Subcutaneous abdominal adipose tissue (tissue), 5 donors: ENCODE measurements at regions not wholly inside any gene's neighbourhood (a gene's known extent, or its start where the extent isn't known, plus 50 kb on each side); places are given as distances from the start of the nearest gene placed in this dataset.

Experiments used
- H3K27ac ChIP-seq: one replicate; pipeline ENCODE4 v1.7.0; 2013; ENCODE audit warnings: low read depth, mild to moderate bottlenecking, inconsistent platforms, low read length, moderate library complexity
- H3K27me3 ChIP-seq, 5 donors: one replicate each; pipeline ENCODE4 v1.7.0; 2013; ENCODE audit warnings: low read length in 5 of 5, inconsistent platforms in 1 of 5; ENCODE audit not compliant: control insufficient read depth in 5 of 5, insufficient read depth in 4 of 5
- H3K36me3 ChIP-seq, 5 donors: one replicate each; pipeline ENCODE4 v1.7.0; 2013; ENCODE audit warnings: low read length in 5 of 5; ENCODE audit not compliant: control insufficient read depth in 5 of 5, insufficient read depth in 5 of 5
- H3K4me1 ChIP-seq, 5 donors: one replicate each; pipeline ENCODE4 v1.7.0; 2013; ENCODE audit warnings: low read length in 5 of 5, mild to moderate bottlenecking in 3 of 5, moderate library complexity in 1 of 5; ENCODE audit not compliant: control insufficient read depth in 5 of 5, insufficient read depth in 5 of 5
- H3K4me3 ChIP-seq, 5 donors: one replicate each; pipeline ENCODE4 v1.7.0; 2013; ENCODE audit warnings: low read length in 5 of 5, low read depth in 1 of 5
- H3K9ac ChIP-seq, 5 donors: one replicate each; pipeline ENCODE4 v1.7.0; 2013; ENCODE audit warnings: low read length in 5 of 5, mild to moderate bottlenecking in 4 of 5, moderate library complexity in 3 of 5
- H3K9me3 ChIP-seq, 5 donors: one replicate each; pipeline ENCODE4 v1.7.0; 2013; ENCODE audit warnings: low read length in 5 of 5; ENCODE audit not compliant: control insufficient read depth in 5 of 5
- donor health status: healthy.
- donor health status: healthy.
- donor health status: healthy.
- donor health status: healthy.
- donor health status: healthy.

DNA sequence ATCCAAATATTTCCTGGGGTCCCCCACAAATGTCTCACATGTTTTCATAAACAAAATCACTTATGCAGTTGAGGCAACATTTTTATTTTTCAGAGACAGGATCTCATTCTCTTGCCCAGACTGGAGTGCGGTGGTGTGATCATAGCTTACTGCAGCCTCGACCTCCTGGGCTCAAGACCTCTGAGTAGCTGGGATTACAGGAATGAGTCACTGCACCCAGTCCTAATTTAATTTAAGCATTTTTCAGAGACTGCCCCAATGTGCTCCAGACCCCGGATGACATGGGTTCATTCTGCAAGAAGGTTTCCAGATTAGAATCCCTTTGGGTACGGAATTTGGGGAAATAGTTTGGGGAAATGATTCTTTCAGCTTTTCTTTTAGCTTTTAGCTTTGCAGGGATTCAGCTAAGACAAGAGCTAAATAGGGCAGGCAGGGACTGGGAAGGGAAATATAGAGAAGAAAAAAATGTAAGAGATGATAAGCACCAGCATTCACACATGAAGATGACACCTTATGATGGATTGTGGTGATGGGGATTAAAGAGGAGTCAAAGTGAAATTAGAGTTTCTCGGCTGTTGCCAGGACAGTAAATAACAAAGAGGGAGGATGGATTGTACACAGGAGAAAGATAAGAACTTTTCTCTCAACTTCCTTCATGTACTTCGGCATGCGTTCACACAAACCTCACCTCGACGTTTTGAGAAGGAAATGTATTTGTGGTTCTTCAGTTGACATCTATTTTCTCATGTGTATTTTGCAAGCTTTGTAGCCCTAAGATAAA, 169.4 kb upstream of the TAB2 start:
- Histone ChIP-seq H3K9me3 (peaks cover 0 to 2% (median 0%) of the 10 kb centered on the region in 5 donors), H3K9ac (no peak overlapping the region), H3K4me1 (peaks cover 0 to 12% (median 4%) of the 10 kb centered on the region in 5 donors), H3K36me3 (no peaks in the 10 kb centered on the region), H3K27ac (no peak overlapping the region), H3K27me3 (no peaks in the 10 kb centered on the region), H3K4me3 (no peak overlapping the region)

DNA sequence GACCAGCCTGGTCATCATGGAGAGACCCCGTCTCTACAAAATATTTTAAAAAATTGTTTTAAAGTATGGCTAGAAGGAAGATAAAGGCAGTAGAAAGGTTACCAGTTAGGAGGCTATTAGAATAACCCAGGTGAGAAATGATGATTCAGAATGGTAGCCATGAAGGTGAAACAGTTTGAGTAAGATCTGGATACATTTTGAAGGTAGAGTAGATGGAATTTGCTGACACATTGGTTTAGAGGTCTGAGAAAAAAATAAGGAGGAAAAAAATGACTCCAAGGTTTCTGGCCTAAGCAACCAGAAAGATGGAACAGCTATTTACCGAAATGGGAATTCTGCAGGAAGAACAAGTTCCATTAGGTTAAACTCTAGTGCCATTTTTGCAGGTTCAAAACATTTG, 167.9 kb upstream of the TAB2 start:
- H3K27ac ChIP-seq: no peak overlapping the region

DNA sequence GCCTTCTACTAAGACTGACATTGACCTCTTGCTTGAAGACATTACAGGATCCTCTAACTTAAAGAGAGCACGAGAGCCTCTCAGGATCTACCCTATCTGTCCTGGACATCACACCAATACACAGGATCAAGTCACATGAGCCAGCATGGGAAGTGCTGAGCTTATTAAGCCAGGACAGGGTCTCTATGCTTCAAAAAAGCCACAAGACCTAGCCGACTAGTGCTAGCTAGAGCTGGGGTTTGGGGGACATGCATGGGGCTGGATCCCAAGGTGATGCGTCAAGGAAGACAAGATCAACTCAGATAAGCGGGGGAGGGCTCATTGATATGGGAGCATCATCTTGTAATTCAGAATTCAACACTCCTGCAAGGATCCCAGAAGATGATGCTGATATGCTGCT, 167.2 kb upstream of the TAB2 start:
- H3K36me3 ChIP-seq: no peaks in the 10 kb centered on the region
- H3K9me3 ChIP-seq: peaks cover 0 to 5% (median 3%) of the 10 kb centered on the region in 5 donors
- no peak overlapping the region for H3K4me3 ChIP-seq
- H3K27ac ChIP-seq: no peak overlapping the region
- H3K4me1 ChIP-seq: peaks cover 0 to 18% (median 4%) of the 10 kb centered on the region in 5 donors
- no peak overlapping the region for H3K9ac ChIP-seq
- no peaks in the 10 kb centered on the region for H3K27me3 ChIP-seq

More for the DNA sequence above, 167.9 kb upstream of the TAB2 start:
- Histone ChIP-seq H3K4me3 (no peak overlapping the region), H3K9ac (no peak overlapping the region), H3K4me1 (peaks cover 0 to 18% (median 4%) of the 10 kb centered on the region in 5 donors), H3K36me3 (no peaks in the 10 kb centered on the region), H3K27me3 (no peaks in the 10 kb centered on the region), H3K9me3 (peaks cover 0 to 5% (median 3%) of the 10 kb centered on the region in 5 donors)

GRCh38 chr6:149150801-149151398, 166.6 kb upstream of the TAB2 start:
- peaks cover 0 to 18% (median 4%) of the 10 kb centered on the region in 5 donors for H3K4me1 ChIP-seq
- H3K9me3 ChIP-seq: peaks cover 0 to 5% (median 3%) of the 10 kb centered on the region in 5 donors
- H3K9ac ChIP-seq: no peak overlapping the region
- no peak overlapping the region for H3K4me3 ChIP-seq
- no peaks in the 10 kb centered on the region for H3K36me3 ChIP-seq
- H3K27me3 ChIP-seq: no peaks in the 10 kb centered on the region
- H3K27ac ChIP-seq: no peak overlapping the region

- Histone ChIP-seq H3K36me3 (no peaks in the 10 kb centered on the region), H3K4me3 (no peak overlapping the region), H3K4me1 (peaks cover 0 to 15% (median 0%) of the 10 kb centered on the region in 5 donors), H3K9me3 (peaks cover 0 to 5% (median 3%) of the 10 kb centered on the region in 5 donors), H3K9ac (no peak overlapping the region), H3K27ac (no peak overlapping the region), H3K27me3 (no peaks in the 10 kb centered on the region)
Measured at GRCh38 chr6:149152521-149152920, 165.0 kb upstream of the TAB2 start.

DNA sequence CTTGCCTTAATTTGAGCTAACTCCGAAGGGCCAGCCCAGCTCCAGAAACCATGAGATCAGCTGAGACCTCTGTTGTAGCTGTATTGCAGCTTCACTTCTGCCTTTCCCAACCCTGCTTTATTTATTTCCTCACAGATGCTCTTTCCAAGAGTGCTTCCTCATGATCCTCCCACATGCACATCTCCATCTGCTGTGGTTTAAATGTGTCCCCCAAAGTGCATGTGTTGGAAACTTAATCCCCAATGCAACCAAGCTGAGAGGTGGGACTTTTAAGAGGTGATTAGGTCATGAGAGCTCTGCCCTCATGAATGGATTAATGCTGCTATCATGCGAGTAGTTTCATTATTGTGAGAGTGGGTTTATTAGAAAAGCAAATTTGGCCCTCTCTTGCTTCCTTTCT, 164.4 kb upstream of the TAB2 start:
- no peak overlapping the region for H3K27ac ChIP-seq
- H3K9me3 ChIP-seq: peaks cover 0 to 5% (median 3%) of the 10 kb centered on the region in 5 donors

DNA sequence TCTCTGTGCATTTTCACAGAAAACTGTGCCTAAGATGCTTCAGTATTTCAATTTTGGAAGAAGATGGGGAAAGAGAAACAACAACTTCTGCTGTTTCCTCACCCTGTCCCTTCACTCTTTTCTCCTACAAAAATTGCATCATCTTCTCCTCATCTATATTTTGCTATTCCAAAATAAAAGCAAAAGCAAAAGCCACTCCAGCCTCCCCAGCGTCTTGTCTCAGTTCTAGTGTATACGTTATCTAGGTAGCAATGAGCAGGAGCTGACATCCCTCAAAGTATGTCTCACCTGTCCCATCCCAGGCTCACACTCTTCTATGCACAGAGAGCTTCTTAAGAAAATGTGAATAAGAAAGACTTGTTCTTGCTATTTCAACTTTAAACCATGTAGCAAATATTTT, 163.8 kb upstream of the TAB2 start:
- Histone ChIP-seq H3K27ac (no peak overlapping the region), H3K36me3 (no peaks in the 10 kb centered on the region), H3K4me1 (peaks cover 0 to 15% (median 0%) of the 10 kb centered on the region in 5 donors), H3K9ac (no peak overlapping the region), H3K9me3 (peaks cover 0 to 5% (median 3%) of the 10 kb centered on the region in 5 donors), H3K27me3 (no peaks in the 10 kb centered on the region), H3K4me3 (no peak overlapping the region)

More for the DNA sequence above, 164.4 kb upstream of the TAB2 start:
- Histone ChIP-seq H3K9ac (no peak overlapping the region), H3K36me3 (no peaks in the 10 kb centered on the region), H3K4me3 (no peak overlapping the region), H3K4me1 (peaks cover 0 to 15% (median 0%) of the 10 kb centered on the region in 5 donors), H3K27me3 (no peaks in the 10 kb centered on the region)

DNA sequence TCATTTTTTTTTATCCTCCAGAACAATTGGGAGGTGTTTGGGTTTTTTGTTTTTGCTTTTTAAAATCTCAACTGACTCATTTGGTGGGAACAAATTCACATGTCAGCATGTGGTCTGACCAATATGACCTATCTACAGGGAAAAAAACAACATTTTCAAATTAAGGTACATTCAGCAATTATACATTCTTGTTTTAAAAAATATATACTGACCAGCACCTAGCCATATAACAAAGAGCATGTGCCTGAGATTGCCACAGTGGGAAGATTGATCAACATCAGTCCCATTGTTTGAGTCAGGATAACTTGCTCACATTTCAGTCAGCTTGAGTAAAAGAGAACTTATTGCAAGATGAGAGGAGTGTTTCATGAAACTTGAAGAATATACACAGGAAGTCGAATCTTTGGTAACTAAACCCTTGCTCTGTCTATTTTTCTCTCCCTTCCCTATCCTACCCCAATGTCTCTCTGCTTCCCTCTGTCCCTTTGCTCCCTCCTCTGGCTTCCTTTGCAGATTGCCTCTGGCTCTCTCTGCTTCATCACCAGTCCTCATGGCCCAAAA, 163.2 kb upstream of the TAB2 start:
- Histone ChIP-seq H3K4me3 (no peak overlapping the region), H3K36me3 (no peaks in the 10 kb centered on the region), H3K9me3 (peaks cover 0 to 5% (median 3%) of the 10 kb centered on the region in 5 donors), H3K4me1 (peaks cover 0 to 15% (median 0%) of the 10 kb centered on the region in 5 donors), H3K27ac (no peak overlapping the region), H3K27me3 (no peaks in the 10 kb centered on the region), H3K9ac (no peak overlapping the region)

GRCh38 chr6:149157126-149157525, 160.4 kb upstream of the TAB2 start:
- H3K27ac ChIP-seq: no peak overlapping the region
- no peak overlapping the region for H3K9ac ChIP-seq
- no peaks in the 10 kb centered on the region for H3K27me3 ChIP-seq
- H3K4me3 ChIP-seq: no peak overlapping the region
- H3K36me3 ChIP-seq: no peaks in the 10 kb centered on the region
- H3K9me3 ChIP-seq: peaks cover 0 to 5% (median 3%) of the 10 kb centered on the region in 5 donors
- H3K4me1 ChIP-seq: peaks cover 0 to 15% (median 0%) of the 10 kb centered on the region in 5 donors

DNA sequence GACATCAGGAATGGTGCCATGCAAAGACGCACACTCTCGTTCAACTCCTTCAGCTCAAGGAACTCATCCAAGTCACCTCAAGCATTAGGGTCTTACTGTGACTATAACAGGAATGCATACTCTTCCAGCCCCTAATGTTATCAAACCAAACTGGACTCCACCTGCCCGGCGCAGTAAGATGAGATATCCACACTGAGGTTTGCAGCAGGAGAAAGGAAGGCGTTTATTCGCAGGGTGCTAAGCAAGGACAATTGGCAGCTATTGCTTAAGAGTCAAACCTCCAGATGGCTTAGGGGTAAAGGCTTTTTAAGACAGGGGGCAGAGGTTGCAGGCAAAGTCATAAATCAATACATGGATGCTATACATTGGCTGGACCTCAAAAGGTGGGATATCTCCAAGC, 159.4 kb upstream of the TAB2 start:
- Histone ChIP-seq H3K9ac (no peak overlapping the region), H3K27me3 (no peaks in the 10 kb centered on the region), H3K9me3 (peaks cover 0 to 3% (median 3%) of the 10 kb centered on the region in 5 donors), H3K36me3 (no peaks in the 10 kb centered on the region), H3K4me3 (no peak overlapping the region), H3K4me1 (peaks cover 0 to 7% (median 0%) of the 10 kb centered on the region in 5 donors), H3K27ac (no peak overlapping the region)
